ENCODE measurements at regions not wholly inside any gene's neighbourhood (a gene's known extent, or its start where the extent isn't known, plus 50 kb on each side); places are given as distances from the start of the nearest gene placed in this dataset.

DNA sequence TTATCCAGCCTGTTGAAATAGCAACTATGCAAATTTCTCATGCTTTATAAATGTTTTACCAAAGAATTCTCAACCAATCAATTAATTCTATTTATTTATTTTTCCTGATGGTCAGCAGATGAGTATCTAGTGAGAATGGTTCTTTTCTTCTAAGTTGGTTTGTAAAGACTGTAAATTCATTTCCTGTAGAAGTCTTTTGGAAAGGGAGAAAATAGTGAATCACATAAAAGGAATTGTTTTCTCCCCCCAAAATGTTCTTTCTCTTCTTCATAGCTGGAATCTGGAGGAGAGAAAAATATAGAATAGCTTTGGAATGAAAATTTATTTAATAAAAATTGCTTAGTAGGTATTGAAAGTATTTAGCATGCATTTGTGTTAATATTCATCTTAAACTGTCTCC lies 836.1 kb upstream of the ZEB2 start:
- no peaks in the 10 kb centered on the region for H3K9me3 ChIP-seq (ENCODE audit: control insufficient read depth, insufficient read depth, low read depth, low read length)
- no peak overlapping the region for H3K27ac ChIP-seq (ENCODE audit: extremely low read depth, low read depth, low read length)
- POLR2A ChIA-PET, result no interaction called here
- peaks cover 2% of the 10 kb centered on the region; the same call in 1 of the 2 replicates for H3K4me1 ChIP-seq (ENCODE audit: control insufficient read depth, insufficient read depth, low read length)
- no peak overlapping the region for H3K4me3 ChIP-seq (ENCODE audit: low read depth, low read length)
- H3K36me3 ChIP-seq (ENCODE audit: control insufficient read depth in 2 of 2, insufficient read depth in 1 of 2, low read length in 2 of 2), result no peaks in the 10 kb centered on the region
- CTCF ChIA-PET, result no interaction called here
- no peak for TF ChIP-seq ZNF571 (tag by site-specific recombination; IDR thresholded peaks at IDR 0.05)
- TF ChIP-seq PRDM2 (tag by site-specific recombination; IDR thresholded peaks at IDR 0.05; ENCODE audit: borderline replicate concordance), result no peak
- TF ChIP-seq ZNF747 (tag by site-specific recombination; IDR thresholded peaks at IDR 0.05), result no peak
- TF ChIP-seq, protein P1, sequence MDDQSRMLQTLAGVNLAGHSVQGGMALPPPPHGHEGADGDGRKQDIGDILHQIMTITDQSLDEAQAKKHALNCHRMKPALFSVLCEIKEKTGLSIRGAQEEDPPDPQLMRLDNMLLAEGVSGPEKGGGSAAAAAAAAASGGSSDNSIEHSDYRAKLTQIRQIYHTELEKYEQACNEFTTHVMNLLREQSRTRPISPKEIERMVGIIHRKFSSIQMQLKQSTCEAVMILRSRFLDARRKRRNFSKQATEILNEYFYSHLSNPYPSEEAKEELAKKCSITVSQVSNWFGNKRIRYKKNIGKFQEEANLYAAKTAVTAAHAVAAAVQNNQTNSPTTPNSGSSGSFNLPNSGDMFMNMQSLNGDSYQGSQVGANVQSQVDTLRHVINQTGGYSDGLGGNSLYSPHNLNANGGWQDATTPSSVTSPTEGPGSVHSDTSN (CRISPR knock-in tag; IDR thresholded peaks at IDR 0.05), result no peak
- TF ChIP-seq ZNF146 (tag by site-specific recombination; IDR thresholded peaks at IDR 0.05), result no peak
- no peak for TF ChIP-seq ZNF558 (tag by site-specific recombination; IDR thresholded peaks at IDR 0.05)
- TF ChIP-seq, protein P2, sequence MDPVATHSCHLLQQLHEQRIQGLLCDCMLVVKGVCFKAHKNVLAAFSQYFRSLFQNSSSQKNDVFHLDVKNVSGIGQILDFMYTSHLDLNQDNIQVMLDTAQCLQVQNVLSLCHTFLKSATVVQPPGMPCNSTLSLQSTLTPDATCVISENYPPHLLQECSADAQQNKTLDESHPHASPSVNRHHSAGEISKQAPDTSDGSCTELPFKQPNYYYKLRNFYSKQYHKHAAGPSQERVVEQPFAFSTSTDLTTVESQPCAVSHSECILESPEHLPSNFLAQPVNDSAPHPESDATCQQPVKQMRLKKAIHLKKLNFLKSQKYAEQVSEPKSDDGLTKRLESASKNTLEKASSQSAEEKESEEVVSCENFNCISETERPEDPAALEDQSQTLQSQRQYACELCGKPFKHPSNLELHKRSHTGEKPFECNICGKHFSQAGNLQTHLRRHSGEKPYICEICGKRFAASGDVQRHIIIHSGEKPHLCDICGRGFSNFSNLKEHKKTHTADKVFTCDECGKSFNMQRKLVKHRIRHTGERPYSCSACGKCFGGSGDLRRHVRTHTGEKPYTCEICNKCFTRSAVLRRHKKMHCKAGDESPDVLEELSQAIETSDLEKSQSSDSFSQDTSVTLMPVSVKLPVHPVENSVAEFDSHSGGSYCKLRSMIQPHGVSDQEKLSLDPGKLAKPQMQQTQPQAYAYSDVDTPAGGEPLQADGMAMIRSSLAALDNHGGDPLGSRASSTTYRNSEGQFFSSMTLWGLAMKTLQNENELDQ (tag by site-specific recombination; IDR thresholded peaks at IDR 0.05; ENCODE audit: low read depth), result no peak
- TF ChIP-seq ZNF514 (tag by site-specific recombination; IDR thresholded peaks at IDR 0.05), result no peak
- no peak for TF ChIP-seq ZNF585B (tag by site-specific recombination; IDR thresholded peaks at IDR 0.05)
- TF ChIP-seq ZNF138 (tag by site-specific recombination; IDR thresholded peaks at IDR 0.05; ENCODE audit: borderline replicate concordance), result no peak
- TF ChIP-seq INSM2 (tag by site-specific recombination; IDR thresholded peaks at IDR 0.05), result no peak
- no peak for TF ChIP-seq ZNF292 (tag by site-specific recombination; IDR thresholded peaks at IDR 0.05; ENCODE audit: borderline replicate concordance, low read depth)
- TF ChIP-seq HOXD13 (CRISPR knock-in tag; IDR thresholded peaks at IDR 0.05; ENCODE audit: borderline replicate concordance), result no peak
- TF ChIP-seq ZNF610 (tag by site-specific recombination; IDR thresholded peaks at IDR 0.05; ENCODE audit: borderline replicate concordance), result no peak
- no peak for TF ChIP-seq ZBTB20 (tag by site-specific recombination; IDR thresholded peaks at IDR 0.05)
- no peak for TF ChIP-seq WT1 (tag by site-specific recombination; IDR thresholded peaks at IDR 0.05)
- TF ChIP-seq ZNF148 (tag by site-specific recombination; IDR thresholded peaks at IDR 0.05; ENCODE audit: borderline replicate concordance), result no peak
- TF ChIP-seq KLF10 (tag by site-specific recombination; IDR thresholded peaks at IDR 0.05), result no peak
- no peak for TF ChIP-seq ZNF366 (tag by site-specific recombination; conservative IDR thresholded peaks at IDR 0.05)

Measured in HEK293 (cell line).